Mesothelial cell of epicardium (in vitro differentiated cells): ENCODE measurements at regions not wholly inside any gene's neighbourhood (a gene's known extent, or its start where the extent isn't known, plus 50 kb on each side); places are given as distances from the start of the nearest gene placed in this dataset.

Experiments
- DNase-seq, 2 experiments: peaks; one replicate each; pipeline ENCODE4 v3.0.0; 2021; ENCODE audit warnings: low spot score in 2 of 2; ENCODE audit not compliant: unreplicated experiment in 2 of 2
- H3K27ac Mint-ChIP-seq: 2 replicates; pipeline ENCODE4 v1.8.0; 2021; ENCODE audit warnings: mixed read lengths
- H3K27me3 Mint-ChIP-seq: 2 replicates; pipeline ENCODE4 v1.8.0; 2021; ENCODE audit warnings: low read depth, mixed read lengths
- H3K36me3 Mint-ChIP-seq: 2 replicates; pipeline ENCODE4 v1.8.0; 2021; ENCODE audit warnings: mixed read lengths
- H3K4me1 Mint-ChIP-seq: 2 replicates; pipeline ENCODE4 v1.8.0; 2021; ENCODE audit warnings: mixed read lengths
- H3K4me3 Mint-ChIP-seq: 2 replicates; pipeline ENCODE4 v1.8.0; 2021; ENCODE audit warnings: mild to moderate bottlenecking, moderate library complexity, mixed read lengths
- H3K9me3 Mint-ChIP-seq: 2 replicates; pipeline ENCODE4 v1.8.0; 2021; ENCODE audit warnings: mixed read lengths
- TF ChIP-seq, protein P1 (sequence below): fragments of 200-600 bp; sonication (generic); IDR thresholded peaks from one replicate; pipeline ENCODE4 v1.5.0; 2021; ENCODE audit warnings: antibody characterized with exemption; ENCODE audit not compliant: unreplicated experiment

DNA sequence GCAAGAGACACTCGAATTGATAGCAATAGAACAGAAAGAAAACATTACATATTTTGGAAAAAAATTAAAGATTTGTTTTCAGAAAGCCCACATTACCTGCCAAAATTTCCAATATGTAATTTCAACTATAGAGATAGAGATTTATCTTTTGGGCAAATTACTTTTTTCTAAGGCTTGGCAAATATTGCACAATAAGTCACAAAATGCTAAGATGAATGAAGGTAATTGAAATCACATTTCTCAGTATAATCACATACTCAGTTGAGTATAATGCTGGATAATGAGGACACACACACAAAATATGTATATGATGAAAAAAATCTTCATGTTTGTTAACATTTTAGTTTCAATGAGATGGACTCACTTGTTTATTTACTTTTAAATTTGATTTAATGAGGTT, 189.2 kb upstream of the STXBP6 start:
- Mint-ChIP-seq H3K36me3 (no peaks in the 10 kb centered on the region), H3K9me3 (peaks cover 13% of the 10 kb centered on the region), H3K27me3 (peaks cover 5% of the 10 kb centered on the region), H3K4me1 (no peaks in the 10 kb centered on the region), H3K27ac (no peak overlapping the region), H3K4me3 (no peak overlapping the region)
- TF ChIP-seq, protein P1, sequence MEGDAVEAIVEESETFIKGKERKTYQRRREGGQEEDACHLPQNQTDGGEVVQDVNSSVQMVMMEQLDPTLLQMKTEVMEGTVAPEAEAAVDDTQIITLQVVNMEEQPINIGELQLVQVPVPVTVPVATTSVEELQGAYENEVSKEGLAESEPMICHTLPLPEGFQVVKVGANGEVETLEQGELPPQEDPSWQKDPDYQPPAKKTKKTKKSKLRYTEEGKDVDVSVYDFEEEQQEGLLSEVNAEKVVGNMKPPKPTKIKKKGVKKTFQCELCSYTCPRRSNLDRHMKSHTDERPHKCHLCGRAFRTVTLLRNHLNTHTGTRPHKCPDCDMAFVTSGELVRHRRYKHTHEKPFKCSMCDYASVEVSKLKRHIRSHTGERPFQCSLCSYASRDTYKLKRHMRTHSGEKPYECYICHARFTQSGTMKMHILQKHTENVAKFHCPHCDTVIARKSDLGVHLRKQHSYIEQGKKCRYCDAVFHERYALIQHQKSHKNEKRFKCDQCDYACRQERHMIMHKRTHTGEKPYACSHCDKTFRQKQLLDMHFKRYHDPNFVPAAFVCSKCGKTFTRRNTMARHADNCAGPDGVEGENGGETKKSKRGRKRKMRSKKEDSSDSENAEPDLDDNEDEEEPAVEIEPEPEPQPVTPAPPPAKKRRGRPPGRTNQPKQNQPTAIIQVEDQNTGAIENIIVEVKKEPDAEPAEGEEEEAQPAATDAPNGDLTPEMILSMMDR = no peak
- no peak for DNase-seq

DNA sequence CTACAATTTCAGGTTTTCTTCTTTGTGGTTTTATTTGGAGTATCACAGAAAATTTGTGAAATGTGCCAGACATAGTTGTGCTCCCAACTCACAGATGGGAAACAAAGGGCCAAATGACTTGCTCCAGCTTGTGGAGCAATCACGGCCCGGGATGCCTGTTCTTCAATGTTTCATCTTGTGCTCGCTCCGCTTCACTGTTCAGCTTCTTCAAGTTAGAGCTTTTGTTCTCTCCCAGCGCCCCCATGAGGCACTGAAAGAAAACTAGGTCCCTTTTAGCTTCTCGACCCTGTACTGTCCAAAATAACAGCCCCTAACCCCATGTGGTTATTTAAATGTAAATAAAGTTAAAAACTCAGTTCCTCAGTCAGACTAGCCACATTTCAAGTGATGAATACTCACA, 187.9 kb upstream of the STXBP6 start:
- H3K9me3 Mint-ChIP-seq = peaks cover 11% of the 10 kb centered on the region
- no peak for DNase-seq

DNA sequence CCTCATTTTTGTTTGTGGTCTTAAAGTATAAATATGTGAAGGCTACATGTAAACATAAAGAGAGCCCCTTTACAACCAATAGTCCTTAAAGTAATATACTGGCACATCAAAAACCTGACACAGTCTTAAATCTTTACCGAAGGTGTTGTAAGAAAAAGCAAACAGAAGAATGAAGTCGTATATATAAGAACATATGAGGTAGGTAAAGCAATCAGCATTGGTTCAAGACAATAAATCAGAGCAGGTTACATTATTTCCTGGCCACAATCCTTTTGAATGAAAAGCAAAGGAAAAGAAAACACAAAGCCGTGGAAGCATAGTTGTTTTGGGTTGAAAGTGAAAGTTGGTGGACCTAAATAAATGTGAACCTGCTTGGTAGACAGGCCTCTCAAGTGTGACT, 183.7 kb upstream of the STXBP6 start:
- H3K36me3 Mint-ChIP-seq = no peaks in the 10 kb centered on the region
- DNase-seq = no peak

More for the DNA sequence above, 187.9 kb upstream of the STXBP6 start:
- Mint-ChIP-seq H3K27me3 (peaks cover 5% of the 10 kb centered on the region), H3K27ac (no peak overlapping the region), H3K4me3 (no peak overlapping the region), H3K4me1 (no peaks in the 10 kb centered on the region), H3K36me3 (no peaks in the 10 kb centered on the region)
- TF ChIP-seq, protein P1 = no peak

DNA sequence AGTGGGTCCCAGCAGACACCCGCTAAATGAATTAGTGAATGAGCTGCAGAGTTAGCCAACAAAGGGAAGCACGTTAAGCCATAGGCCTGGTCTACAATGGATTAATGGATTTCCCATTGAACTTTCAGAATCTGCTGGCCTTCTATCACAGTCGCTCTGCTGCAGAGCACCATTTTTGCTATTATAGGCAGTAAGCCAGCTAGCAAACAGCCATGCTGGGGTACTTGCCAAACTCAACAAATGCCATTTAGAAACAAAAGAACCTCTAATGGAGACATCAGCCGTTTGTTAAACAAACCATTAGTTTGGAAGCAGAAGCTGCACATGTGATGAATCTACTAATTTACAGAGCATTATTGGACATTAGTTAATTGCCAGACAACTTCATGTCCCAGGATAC, 181.1 kb upstream of the STXBP6 start:
- no peaks in the 10 kb centered on the region for H3K36me3 Mint-ChIP-seq
- H3K27me3 Mint-ChIP-seq = no peaks in the 10 kb centered on the region
- no peak overlapping the region for H3K27ac Mint-ChIP-seq
- no peaks in the 10 kb centered on the region for H3K4me1 Mint-ChIP-seq
- peaks cover 47% of the 10 kb centered on the region for H3K9me3 Mint-ChIP-seq
- no peak for DNase-seq
- TF ChIP-seq, protein P1 = no peak
- H3K4me3 Mint-ChIP-seq = no peak overlapping the region

More for the DNA sequence above, 183.7 kb upstream of the STXBP6 start:
- Mint-ChIP-seq H3K27me3 (peaks cover 5% of the 10 kb centered on the region), H3K4me1 (no peaks in the 10 kb centered on the region), H3K4me3 (no peak overlapping the region), H3K27ac (no peak overlapping the region), H3K9me3 (peaks cover 26% of the 10 kb centered on the region)
- TF ChIP-seq, protein P1 = no peak

DNA sequence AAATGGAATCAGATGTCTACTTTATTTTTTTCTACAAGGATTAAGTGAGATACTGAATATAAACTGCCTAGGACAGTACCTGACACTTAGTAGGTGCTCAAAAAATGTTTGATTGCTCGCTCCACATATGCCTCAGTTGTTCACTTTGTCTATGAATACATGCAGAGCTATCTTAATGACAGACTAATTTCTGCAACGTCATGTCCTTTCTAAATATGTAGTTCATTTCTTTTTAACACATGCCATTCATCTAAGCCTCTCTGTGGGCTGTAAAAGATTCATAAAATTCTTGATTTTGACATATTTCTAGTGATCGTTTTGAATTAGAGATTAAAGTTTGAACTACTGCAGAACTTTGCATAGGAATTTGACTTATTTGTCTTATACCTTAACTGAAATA, 176.3 kb upstream of the STXBP6 start:
- Mint-ChIP-seq H3K27me3 (no peaks in the 10 kb centered on the region), H3K36me3 (no peaks in the 10 kb centered on the region)

More for the DNA sequence above, 176.3 kb upstream of the STXBP6 start:
- no peak for DNase-seq
- H3K9me3 Mint-ChIP-seq = peaks cover 51% of the 10 kb centered on the region
- no peaks in the 10 kb centered on the region for H3K4me1 Mint-ChIP-seq
- TF ChIP-seq, protein P1 = no peak
- H3K4me3 Mint-ChIP-seq = no peak overlapping the region
- no peak overlapping the region for H3K27ac Mint-ChIP-seq
